OCI-LY3 (cell line): ENCODE measurements at regions not wholly inside any gene's neighbourhood (a gene's known extent, or its start where the extent isn't known, plus 50 kb on each side); places are given as distances from the start of the nearest gene placed in this dataset.

ENCODE experiments used
- H2AFZ ChIP-seq: fragments of 200-600, 300-600 bp; shearing (Covaris generic); 2 replicates; pipeline ENCODE4 v1.6.0; 2014; ENCODE audit warnings: antibody characterized with exemption, low read depth, low read length
- H3K27ac ChIP-seq: fragments of 200-600, 300-600 bp; sonication (generic); 2 replicates; pipeline ENCODE4 v1.5.1; 2014; ENCODE audit warnings: mild to moderate bottlenecking, low read length, moderate library complexity, mixed read lengths
- H3K27me3 ChIP-seq: fragments of 200-600, 300-600 bp; sonication (generic); 2 replicates; pipeline ENCODE4 v1.6.1; 2014; ENCODE audit warnings: low read depth, low read length, mixed read lengths
- H3K36me3 ChIP-seq: fragments of 200-600, 300-600 bp; sonication (generic); replicated peaks from 2 replicates; pipeline ENCODE3; 2014; ENCODE audit warnings: low read depth, low read length, mixed read lengths
- H3K4me1 ChIP-seq: fragments of 300-600, 200-600 bp; sonication (generic); 2 replicates; pipeline ENCODE4 v1.6.1; 2014; ENCODE audit warnings: low read length, mixed read lengths
- H3K4me2 ChIP-seq: fragments of 200-600, 300-600 bp; sonication (generic); 2 replicates; pipeline ENCODE4 v1.6.1; 2014; ENCODE audit warnings: low read length, mixed read lengths
- H3K4me3 ChIP-seq: fragments of 300-600, 200-600 bp; sonication (generic); 2 replicates; pipeline ENCODE4 v1.5.1; 2014; ENCODE audit warnings: antibody characterized with exemption, mild to moderate bottlenecking, low read length, moderate library complexity
- H3K79me2 ChIP-seq: fragments of 300-600, 200-600 bp; shearing (Covaris generic); 2 replicates; pipeline ENCODE4 v1.6.1; 2014; ENCODE audit warnings: mild to moderate bottlenecking, low read length, mixed read lengths
- H3K9ac ChIP-seq: fragments of 300-600, 200-600 bp; shearing (Covaris generic); 2 replicates; pipeline ENCODE4 v1.6.0; 2014; ENCODE audit warnings: mild to moderate bottlenecking, low read length, moderate library complexity
- H3K9me3 ChIP-seq: fragments of 200-600, 300-600 bp; shearing (Covaris generic); 2 replicates; pipeline ENCODE4 v1.6.1; 2014; ENCODE audit warnings: low read length, mixed read lengths; ENCODE audit not compliant: insufficient read depth
- H4K20me1 ChIP-seq: fragments of 200-600, 300-600 bp; sonication (generic); 2 replicates; pipeline ENCODE4 v1.6.1; 2016; ENCODE audit warnings: low read length, mixed read lengths; ENCODE audit not compliant: insufficient read depth
- EZH2phosphoT487 ChIP-seq: fragments of 200-600 bp; shearing (Covaris generic); IDR thresholded peaks from 2 replicates; pipeline ENCODE4 v1.6.1; 2018; ENCODE audit warnings: antibody characterized with exemption, mixed run types, low read depth
- TF ChIP-seq, protein P1 (sequence below): fragments of 200-600, 300-600 bp; sonication (generic); IDR thresholded peaks from 2 replicates; pipeline ENCODE4 v1.5.1; 2014; ENCODE audit warnings: antibody characterized with exemption, low read length, low read depth

GRCh38 chr10:10460451-10460850, 557.2 kb upstream of the CELF2 start:
- Histone ChIP-seq H3K9me3 (no peaks in the 10 kb centered on the region), H3K4me3 (no peak overlapping the region), H3K27ac (no peak overlapping the region), H4K20me1 (no peaks in the 10 kb centered on the region), H3K27me3 (no peaks in the 10 kb centered on the region), H2AFZ (no peak overlapping the region), H3K79me2 (no peaks in the 10 kb centered on the region), H3K9ac (no peak overlapping the region), H3K4me1 (no peaks in the 10 kb centered on the region), H3K36me3 (no peaks in the 10 kb centered on the region), H3K4me2 (no peak overlapping the region)
- TF ChIP-seq, protein P1, sequence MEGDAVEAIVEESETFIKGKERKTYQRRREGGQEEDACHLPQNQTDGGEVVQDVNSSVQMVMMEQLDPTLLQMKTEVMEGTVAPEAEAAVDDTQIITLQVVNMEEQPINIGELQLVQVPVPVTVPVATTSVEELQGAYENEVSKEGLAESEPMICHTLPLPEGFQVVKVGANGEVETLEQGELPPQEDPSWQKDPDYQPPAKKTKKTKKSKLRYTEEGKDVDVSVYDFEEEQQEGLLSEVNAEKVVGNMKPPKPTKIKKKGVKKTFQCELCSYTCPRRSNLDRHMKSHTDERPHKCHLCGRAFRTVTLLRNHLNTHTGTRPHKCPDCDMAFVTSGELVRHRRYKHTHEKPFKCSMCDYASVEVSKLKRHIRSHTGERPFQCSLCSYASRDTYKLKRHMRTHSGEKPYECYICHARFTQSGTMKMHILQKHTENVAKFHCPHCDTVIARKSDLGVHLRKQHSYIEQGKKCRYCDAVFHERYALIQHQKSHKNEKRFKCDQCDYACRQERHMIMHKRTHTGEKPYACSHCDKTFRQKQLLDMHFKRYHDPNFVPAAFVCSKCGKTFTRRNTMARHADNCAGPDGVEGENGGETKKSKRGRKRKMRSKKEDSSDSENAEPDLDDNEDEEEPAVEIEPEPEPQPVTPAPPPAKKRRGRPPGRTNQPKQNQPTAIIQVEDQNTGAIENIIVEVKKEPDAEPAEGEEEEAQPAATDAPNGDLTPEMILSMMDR = no peak
- TF ChIP-seq EZH2phosphoT487 = no peak

- no peak overlapping the region for H2AFZ ChIP-seq
- no peaks in the 10 kb centered on the region for H4K20me1 ChIP-seq
- no peaks in the 10 kb centered on the region for H3K27me3 ChIP-seq
- no peak for TF ChIP-seq EZH2phosphoT487
- TF ChIP-seq, protein P1 = no peak
- H3K9me3 ChIP-seq = no peaks in the 10 kb centered on the region
- no peak overlapping the region for H3K4me2 ChIP-seq
- H3K9ac ChIP-seq = no peak overlapping the region
- H3K4me1 ChIP-seq = no peaks in the 10 kb centered on the region
- no peak overlapping the region for H3K4me3 ChIP-seq
- H3K36me3 ChIP-seq = no peaks in the 10 kb centered on the region
- no peak overlapping the region for H3K27ac ChIP-seq
- no peaks in the 10 kb centered on the region for H3K79me2 ChIP-seq
Observed at GRCh38 chr10:10462151-10462941, 555.3 kb upstream of the CELF2 start.

DNA sequence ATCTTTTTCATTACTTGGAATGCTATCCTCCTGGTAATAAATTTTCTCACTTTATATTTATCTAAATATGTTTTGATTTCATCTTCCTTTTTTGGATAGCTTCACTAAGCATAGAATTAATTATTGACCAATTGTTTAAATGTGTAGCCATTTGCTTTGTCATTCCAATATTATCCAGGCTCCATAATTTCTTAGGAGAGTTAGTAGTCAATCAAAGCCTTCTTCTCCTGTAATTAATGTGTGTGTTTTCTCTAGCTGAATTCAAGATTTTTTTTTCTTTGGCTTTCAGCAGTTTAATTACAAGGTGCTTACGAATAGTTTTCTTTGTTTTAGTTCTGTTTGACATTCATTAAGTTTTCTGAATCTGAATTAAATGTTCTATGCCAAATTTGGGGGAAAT, 545.9 kb upstream of the CELF2 start:
- no peaks in the 10 kb centered on the region for H3K9me3 ChIP-seq
- TF ChIP-seq, protein P1 = no peak
- no peak for TF ChIP-seq EZH2phosphoT487

DNA sequence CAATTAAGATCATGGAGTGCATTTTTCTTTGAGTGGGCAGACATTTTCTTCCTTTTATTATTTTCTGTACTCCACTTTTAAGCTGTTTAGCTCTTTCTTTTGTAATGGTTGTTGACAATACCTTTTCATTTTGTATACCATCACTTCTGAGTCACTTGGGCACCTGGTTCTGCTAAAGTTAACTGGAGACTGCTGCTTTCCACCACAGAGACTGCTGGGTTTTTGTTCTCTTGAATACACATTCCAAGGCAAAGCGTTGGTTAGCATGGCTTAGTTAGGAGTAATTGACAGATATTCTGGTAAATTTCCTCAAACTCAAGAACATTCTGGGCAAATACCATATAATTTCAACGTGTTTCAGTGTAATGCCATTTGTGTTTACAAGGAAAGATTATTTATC, 541.9 kb upstream of the CELF2 start:
- Histone ChIP-seq H3K9me3 (no peaks in the 10 kb centered on the region), H4K20me1 (no peaks in the 10 kb centered on the region), H3K4me3 (no peak overlapping the region), H3K79me2 (no peaks in the 10 kb centered on the region), H3K9ac (no peak overlapping the region), H3K4me1 (no peaks in the 10 kb centered on the region), H3K4me2 (no peak overlapping the region), H3K27ac (no peak overlapping the region), H3K27me3 (no peaks in the 10 kb centered on the region), H2AFZ (no peak overlapping the region), H3K36me3 (no peaks in the 10 kb centered on the region)
- TF ChIP-seq, protein P1 = no peak
- no peak for TF ChIP-seq EZH2phosphoT487

More for the DNA sequence above, 545.9 kb upstream of the CELF2 start:
- Histone ChIP-seq H3K4me2 (no peak overlapping the region), H2AFZ (no peak overlapping the region), H3K79me2 (no peaks in the 10 kb centered on the region), H3K36me3 (no peaks in the 10 kb centered on the region), H3K27me3 (no peaks in the 10 kb centered on the region), H4K20me1 (no peaks in the 10 kb centered on the region), H3K9ac (no peak overlapping the region), H3K4me3 (no peak overlapping the region), H3K4me1 (no peaks in the 10 kb centered on the region), H3K27ac (no peak overlapping the region)
